SKM-1 (cell line): ENCODE measurements at regions not wholly inside any gene's neighbourhood (a gene's known extent, or its start where the extent isn't known, plus 50 kb on each side); places are given as distances from the start of the nearest gene placed in this dataset.
"Not testable (repeated sequence)": the region's sequence is repeated elsewhere in the genome, so short reads cannot be mapped to it uniquely, and the experiment has no call there.

ENCODE experiments used
- DNase-seq: peaks from one replicate; lab custom pipeline; 2025; ENCODE audit not compliant: unreplicated experiment; lab: John Stamatoyannopoulos, UW

- no peak for DNase-seq
Measured at GRCh38 chr4:158053086-158053485, 119.7 kb downstream of the GASK1B start.

- DNase-seq: no peak
Measured at GRCh38 chr4:158051401-158052235, 121.2 kb downstream of the GASK1B start.

GRCh38 chr4:158050942-158051341 lies 121.9 kb downstream of the GASK1B start:
- DNase-seq: no peak

GRCh38 chr4:158046345-158046744 lies 126.5 kb downstream of the GASK1B start:
- no peak for DNase-seq

- DNase-seq: no peak
Measured at GRCh38 chr4:158043971-158044618, 128.7 kb downstream of the GASK1B start.

GRCh38 chr4:158042591-158043030 lies 130.2 kb downstream of the GASK1B start:
- DNase-seq: no peak

- DNase-seq: no peak
Measured at GRCh38 chr4:158038718-158039117, 134.1 kb downstream of the GASK1B start.

- DNase-seq: no peak
Measured at GRCh38 chr4:158036998-158037397, 135.8 kb downstream of the GASK1B start.

GRCh38 chr4:158035662-158036195 lies 137.1 kb downstream of the GASK1B start:
- DNase-seq: no peak

- no peak for DNase-seq
Measured at GRCh38 chr4:158033416-158034120, 139.3 kb downstream of the GASK1B start.

GRCh38 chr4:158032733-158033415 lies 140.0 kb downstream of the GASK1B start:
- no peak for DNase-seq

- DNase-seq: not testable (repeated sequence)
Measured at GRCh38 chr4:158028381-158028780, 144.4 kb downstream of the GASK1B start.

- DNase-seq: no peak
Measured at GRCh38 chr4:158025131-158025530, 147.7 kb downstream of the GASK1B start.

GRCh38 chr4:158020734-158021346 lies 152.0 kb downstream of the GASK1B start:
- no peak for DNase-seq

- no peak for DNase-seq
Measured at GRCh38 chr4:158020176-158020575, 152.6 kb downstream of the GASK1B start.

GRCh38 chr4:158018831-158019230 lies 154.0 kb downstream of the GASK1B start:
- DNase-seq: no peak

GRCh38 chr4:158018221-158018830 lies 154.5 kb downstream of the GASK1B start:
- DNase-seq: no peak

- no peak for DNase-seq
Measured at GRCh38 chr4:158016511-158016910, 156.3 kb downstream of the GASK1B start.

- no peak for DNase-seq
Measured at GRCh38 chr4:158015241-158015640, 157.6 kb downstream of the GASK1B start.

- DNase-seq: no peak
Measured at GRCh38 chr4:158013858-158014257, 159.0 kb downstream of the GASK1B start.
